ENCODE measurements at regions not wholly inside any gene's neighbourhood (a gene's known extent, or its start where the extent isn't known, plus 50 kb on each side); places are given as distances from the start of the nearest gene placed in this dataset.

- TF ChIP-seq POLR2AphosphoS5 (IDR thresholded peaks at IDR 0.05) (no peak), POLR2A (IDR thresholded peaks at IDR 0.05) (no peak)
- TF ChIP-seq, protein P1, sequence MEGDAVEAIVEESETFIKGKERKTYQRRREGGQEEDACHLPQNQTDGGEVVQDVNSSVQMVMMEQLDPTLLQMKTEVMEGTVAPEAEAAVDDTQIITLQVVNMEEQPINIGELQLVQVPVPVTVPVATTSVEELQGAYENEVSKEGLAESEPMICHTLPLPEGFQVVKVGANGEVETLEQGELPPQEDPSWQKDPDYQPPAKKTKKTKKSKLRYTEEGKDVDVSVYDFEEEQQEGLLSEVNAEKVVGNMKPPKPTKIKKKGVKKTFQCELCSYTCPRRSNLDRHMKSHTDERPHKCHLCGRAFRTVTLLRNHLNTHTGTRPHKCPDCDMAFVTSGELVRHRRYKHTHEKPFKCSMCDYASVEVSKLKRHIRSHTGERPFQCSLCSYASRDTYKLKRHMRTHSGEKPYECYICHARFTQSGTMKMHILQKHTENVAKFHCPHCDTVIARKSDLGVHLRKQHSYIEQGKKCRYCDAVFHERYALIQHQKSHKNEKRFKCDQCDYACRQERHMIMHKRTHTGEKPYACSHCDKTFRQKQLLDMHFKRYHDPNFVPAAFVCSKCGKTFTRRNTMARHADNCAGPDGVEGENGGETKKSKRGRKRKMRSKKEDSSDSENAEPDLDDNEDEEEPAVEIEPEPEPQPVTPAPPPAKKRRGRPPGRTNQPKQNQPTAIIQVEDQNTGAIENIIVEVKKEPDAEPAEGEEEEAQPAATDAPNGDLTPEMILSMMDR (IDR thresholded peaks at IDR 0.05 in 8 of 11, conservative IDR thresholded peaks at IDR 0.05 in 3 of 11) = no peak
- intact Hi-C loops (cut with DNase I; ENCODE audit: low total_unique reads) = no loop called here
- Histone ChIP-seq H3K27ac (no peak overlapping the region), H3K9me3 (peaks cover 0 to 10% (median 2%) of the 10 kb centered on the region in 8 donors), H3K4me1 (no peaks in the 10 kb centered on the region), H3K36me3 (no peaks in the 10 kb centered on the region), H3K4me3 (no peak overlapping the region), H3K27me3 (replicated peaks in 1 of 7) (no peaks in the 10 kb centered on the region)
- DNase-seq = no peak
Measured at GRCh38 chr3:137438561-137438960, 325.6 kb upstream of the SOX14 start.

DNA sequence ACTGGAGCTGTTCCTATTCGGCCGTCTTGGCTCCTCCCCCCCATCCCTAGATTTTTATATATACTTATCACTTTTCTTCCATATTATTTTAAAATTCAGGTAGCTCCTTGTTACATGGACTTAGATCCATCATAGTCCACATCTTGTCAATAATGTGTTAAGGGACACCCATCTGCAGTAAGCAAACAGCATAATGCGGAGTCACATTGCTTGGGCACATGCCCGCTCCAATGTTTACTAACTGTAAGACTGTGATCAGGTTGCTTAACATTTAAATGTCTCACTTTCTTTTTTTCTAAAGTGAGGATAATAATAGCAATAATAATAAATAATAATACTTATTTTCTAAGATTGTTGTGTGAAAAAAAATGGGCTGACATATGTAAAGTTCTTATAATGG is 303.2 kb upstream of the SOX14 start:
- DNase-seq = no peak
- no peaks in the 10 kb centered on the region for H3K36me3 ChIP-seq
- no peak overlapping the region for H3K4me3 ChIP-seq
- WGBS, 5 donors = 89 to 97% (median 95%) methylated on average over 4 of the region's 4 CpGs
- intact Hi-C loops (cut with DNase I; ENCODE audit: low total_unique reads) = no loop called here
- no peaks in the 10 kb centered on the region for H3K4me1 ChIP-seq
- no peak overlapping the region for H3K27ac ChIP-seq
- H3K27me3 ChIP-seq (replicated peaks in 1 of 7) = no peaks in the 10 kb centered on the region
- TF ChIP-seq POLR2A (IDR thresholded peaks at IDR 0.05) = no peak
- TF ChIP-seq POLR2AphosphoS5 (IDR thresholded peaks at IDR 0.05) = no peak
- TF ChIP-seq, protein P1 (IDR thresholded peaks at IDR 0.05 in 8 of 11, conservative IDR thresholded peaks at IDR 0.05 in 3 of 11) = no peak
- H3K9me3 ChIP-seq = peaks cover 0 to 13% (median 0%) of the 10 kb centered on the region in 8 donors

DNA sequence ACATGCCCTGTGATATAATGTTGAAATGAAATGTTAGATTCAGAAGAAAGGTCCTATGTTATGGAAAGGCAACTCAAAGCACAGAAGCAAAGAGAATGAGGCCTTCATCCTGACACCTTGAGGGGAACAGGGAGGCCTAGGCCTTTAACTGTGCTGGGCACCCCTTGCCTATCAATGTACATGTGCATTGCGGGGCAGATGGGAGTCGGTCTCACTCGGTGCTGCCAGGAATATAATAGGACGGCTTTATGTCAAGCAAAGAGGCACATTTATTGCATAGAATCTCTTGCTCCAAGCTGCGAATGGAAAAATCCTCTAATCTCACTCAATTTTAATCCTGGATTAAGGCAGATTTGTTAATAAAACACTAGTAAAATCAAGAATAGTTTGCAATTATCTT is 301.0 kb upstream of the SOX14 start:
- H3K4me3 ChIP-seq = no peak overlapping the region
- TF ChIP-seq POLR2A (IDR thresholded peaks at IDR 0.05) = no peak
- TF ChIP-seq, protein P1 (IDR thresholded peaks at IDR 0.05 in 8 of 11, conservative IDR thresholded peaks at IDR 0.05 in 3 of 11) = no peak
- no peak for TF ChIP-seq POLR2AphosphoS5 (IDR thresholded peaks at IDR 0.05)
- DNase-seq = no peak
- no peaks in the 10 kb centered on the region for H3K4me1 ChIP-seq
- peaks cover 0 to 13% (median 0%) of the 10 kb centered on the region in 8 donors for H3K9me3 ChIP-seq
- WGBS, 5 donors = 80 to 93% (median 88%) methylated on average over 5 of the region's 5 CpGs
- intact Hi-C loops (cut with DNase I; ENCODE audit: low total_unique reads) = no loop called here
- H3K27me3 ChIP-seq (replicated peaks in 1 of 7) = no peaks in the 10 kb centered on the region
- no peak overlapping the region for H3K27ac ChIP-seq
- no peaks in the 10 kb centered on the region for H3K36me3 ChIP-seq

DNA sequence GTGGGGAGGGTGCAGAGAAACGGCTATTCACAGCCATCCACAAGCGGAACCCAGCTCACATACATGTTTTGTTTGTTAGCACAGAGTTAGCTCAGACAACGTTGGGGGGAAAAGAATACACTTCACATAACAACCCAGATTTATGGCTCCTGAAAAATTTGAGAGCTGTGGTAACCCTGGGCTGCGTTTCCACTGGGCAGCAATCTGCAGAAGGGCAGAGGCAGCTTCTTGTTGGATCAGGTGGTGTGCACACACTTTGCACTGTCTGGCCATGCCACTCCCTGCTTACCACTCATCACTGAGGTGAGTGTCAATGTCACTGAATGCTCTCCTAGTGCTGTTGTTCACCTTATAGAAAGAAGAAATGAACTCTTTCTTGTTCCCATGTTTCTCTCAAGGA is 299.8 kb upstream of the SOX14 start:
- TF ChIP-seq, protein P1 (IDR thresholded peaks at IDR 0.05 in 8 of 11, conservative IDR thresholded peaks at IDR 0.05 in 3 of 11) = no peak
- no peak for TF ChIP-seq POLR2AphosphoS5 (IDR thresholded peaks at IDR 0.05)
- no peak for TF ChIP-seq POLR2A (IDR thresholded peaks at IDR 0.05)
- intact Hi-C loops (cut with DNase I; ENCODE audit: low total_unique reads) = no loop called here
- DNase-seq = no peak
- H3K36me3 ChIP-seq = no peaks in the 10 kb centered on the region
- H3K4me1 ChIP-seq = no peaks in the 10 kb centered on the region
- H3K4me3 ChIP-seq = no peak overlapping the region
- peaks cover 0 to 13% (median 0%) of the 10 kb centered on the region in 8 donors for H3K9me3 ChIP-seq
- 53 to 64% (median 59%) methylated on average over 4 of the region's 4 CpGs for WGBS, 5 donors
- no peaks in the 10 kb centered on the region for H3K27me3 ChIP-seq (replicated peaks in 1 of 7)
- H3K27ac ChIP-seq = no peak overlapping the region
